SJCRH30 (cell line): ENCODE measurements at regions not wholly inside any gene's neighbourhood (a gene's known extent, or its start where the extent isn't known, plus 50 kb on each side); places are given as distances from the start of the nearest gene placed in this dataset.

Experiments used
- DNase-seq, 2 experiments: peaks; one replicate each; pipeline ENCODE4 v3.0.0-alpha.2; 2015 to 2020
- H3K27ac ChIP-seq: fragments of 250-450 bp; sonication (Bioruptor Pico); 2 replicates; pipeline ENCODE4 v1.5.1; 2020; ENCODE audit warnings: mild to moderate bottlenecking, moderate library complexity
- H3K27me3 ChIP-seq: fragments of 250-450 bp; sonication (Bioruptor Pico); 2 replicates; pipeline ENCODE4 v1.5.1; 2020; ENCODE audit warnings: mild to moderate bottlenecking, moderate library complexity
- H3K36me3 ChIP-seq: fragments of 250-450 bp; sonication (Bioruptor Pico); 2 replicates; pipeline ENCODE4 v1.5.1; 2020; ENCODE audit warnings: mild to moderate bottlenecking, moderate library complexity
- H3K4me1 ChIP-seq: fragments of 250-450 bp; sonication (Bioruptor Pico); 2 replicates; pipeline ENCODE4 v1.5.1; 2020; ENCODE audit warnings: mild to moderate bottlenecking, moderate library complexity
- H3K4me3 ChIP-seq: fragments of 250-450 bp; sonication (Bioruptor Pico); 2 replicates; pipeline ENCODE4 v1.5.1; 2020; ENCODE audit warnings: mild to moderate bottlenecking, moderate library complexity
- H3K9me3 ChIP-seq: fragments of 250-450 bp; sonication (Bioruptor Pico); replicated peaks from 2 replicates; pipeline ENCODE4 v1.5.1; 2020; ENCODE audit warnings: mild to moderate bottlenecking, moderate library complexity

DNA sequence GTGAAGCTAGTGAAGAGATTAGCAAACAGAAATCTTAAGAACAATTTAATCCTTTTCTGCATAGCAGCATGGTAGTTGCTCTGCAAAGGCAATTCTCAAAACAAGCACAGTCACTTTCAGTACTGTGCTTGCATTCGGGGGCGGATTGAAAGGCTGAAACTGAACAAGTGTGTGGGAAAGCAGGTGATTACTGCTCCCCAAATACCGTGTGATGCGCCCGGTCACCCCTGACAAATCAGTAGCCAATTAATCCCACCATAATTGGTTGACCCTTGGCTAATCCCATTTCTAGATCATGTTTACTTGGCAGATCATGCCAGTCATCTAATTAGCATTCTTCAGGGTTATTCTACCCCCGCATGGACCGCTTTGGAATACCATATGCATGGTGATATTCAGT is 76.5 kb upstream of the ADRB1 start:
- Histone ChIP-seq H3K36me3 (no peaks in the 10 kb centered on the region), H3K4me1 (no peaks in the 10 kb centered on the region), H3K4me3 (no peak overlapping the region), H3K27ac (no peak overlapping the region), H3K9me3 (no peaks in the 10 kb centered on the region), H3K27me3 (no peaks in the 10 kb centered on the region)
- no peak for DNase-seq

- no peak for DNase-seq
- no peaks in the 10 kb centered on the region for H3K4me1 ChIP-seq
- no peaks in the 10 kb centered on the region for H3K27me3 ChIP-seq
- H3K36me3 ChIP-seq = no peaks in the 10 kb centered on the region
- no peak overlapping the region for H3K4me3 ChIP-seq
- no peak overlapping the region for H3K27ac ChIP-seq
- peaks cover 4% of the 10 kb centered on the region; the same call in 1 of the 2 replicates for H3K9me3 ChIP-seq
Observed at GRCh38 chr10:113970641-113971040, 73.0 kb upstream of the ADRB1 start.

- Histone ChIP-seq H3K4me1 (no peaks in the 10 kb centered on the region), H3K9me3 (peaks cover 4% of the 10 kb centered on the region; the same call in 1 of the 2 replicates)
Observed at GRCh38 chr10:113971349-113971973, 72.2 kb upstream of the ADRB1 start.

GRCh38 chr10:113977174-113977573 is 66.5 kb upstream of the ADRB1 start:
- Histone ChIP-seq H3K36me3 (no peaks in the 10 kb centered on the region), H3K27me3 (peaks cover 8% of the 10 kb centered on the region), H3K27ac (no peak overlapping the region), H3K4me1 (no peaks in the 10 kb centered on the region), H3K9me3 (peaks cover 4% of the 10 kb centered on the region; the same call in 1 of the 2 replicates), H3K4me3 (no peak overlapping the region)
- DNase-seq = no peak

More at GRCh38 chr10:113971349-113971973, 72.2 kb upstream of the ADRB1 start:
- Histone ChIP-seq H3K36me3 (no peaks in the 10 kb centered on the region), H3K4me3 (no peak overlapping the region), H3K27ac (no peak overlapping the region), H3K27me3 (no peaks in the 10 kb centered on the region)
- no peak for DNase-seq

GRCh38 chr10:113978802-113979201 is 64.9 kb upstream of the ADRB1 start:
- Histone ChIP-seq H3K27ac (no peak overlapping the region), H3K9me3 (no peaks in the 10 kb centered on the region), H3K27me3 (peaks cover 8% of the 10 kb centered on the region), H3K4me3 (no peak overlapping the region), H3K36me3 (no peaks in the 10 kb centered on the region), H3K4me1 (no peaks in the 10 kb centered on the region)
- DNase-seq = no peak

DNA sequence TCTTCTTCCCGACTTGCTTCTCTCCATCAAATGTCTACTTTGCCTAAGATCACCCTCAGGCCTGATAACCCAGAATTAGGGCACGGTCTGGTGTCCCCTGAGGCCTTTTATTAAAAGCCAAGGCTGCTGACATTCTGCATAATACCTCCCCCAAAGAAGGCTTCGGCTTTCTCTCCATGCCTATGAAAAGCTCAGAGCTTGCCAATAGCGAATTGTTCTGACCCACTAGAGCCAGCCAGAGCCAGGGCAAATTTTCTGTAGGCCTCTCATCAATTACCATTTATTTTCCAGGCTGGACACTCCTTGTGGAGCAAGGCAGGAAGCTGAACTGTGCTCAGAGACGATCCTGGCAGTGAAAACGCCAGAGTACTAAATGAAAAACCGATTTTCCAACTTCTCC is 64.3 kb upstream of the ADRB1 start:
- no peak for DNase-seq
- no peak overlapping the region for H3K27ac ChIP-seq
- no peaks in the 10 kb centered on the region for H3K9me3 ChIP-seq
- H3K36me3 ChIP-seq = no peaks in the 10 kb centered on the region
- H3K4me3 ChIP-seq = no peak overlapping the region
- H3K4me1 ChIP-seq = no peaks in the 10 kb centered on the region
- H3K27me3 ChIP-seq = peaks cover 8% of the 10 kb centered on the region

DNA sequence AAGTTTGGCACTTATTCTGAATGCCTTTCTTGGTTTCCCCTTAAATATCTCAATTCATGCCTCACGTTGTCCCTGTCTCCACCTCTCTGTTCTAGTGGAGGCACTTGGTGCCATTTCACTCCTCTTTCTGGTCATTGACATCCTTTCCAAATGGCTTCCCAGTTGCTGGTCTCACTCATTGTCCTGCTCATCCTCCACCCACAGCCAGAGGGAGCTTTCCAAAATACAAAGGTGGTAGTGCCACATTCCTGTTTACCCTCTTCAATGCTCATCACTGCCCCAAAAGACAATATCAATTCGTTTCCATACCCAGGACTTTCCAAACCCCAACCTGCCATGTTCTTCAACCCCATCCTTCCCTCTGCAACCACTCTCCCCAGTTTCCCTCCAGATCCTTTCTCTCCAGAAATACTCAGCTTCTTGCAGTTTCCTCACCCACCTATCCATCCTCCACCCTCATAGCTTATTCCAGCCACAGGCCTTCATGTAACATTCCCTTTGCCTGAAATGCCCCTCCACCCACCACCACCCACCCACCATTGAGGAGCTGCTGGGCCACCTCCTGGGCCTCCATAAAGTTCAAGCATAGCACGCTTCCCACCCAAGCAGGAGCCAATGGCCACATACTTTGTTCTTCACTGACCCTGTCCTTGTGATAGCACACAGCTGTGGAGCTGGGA is 63.1 kb upstream of the ADRB1 start:
- no peak overlapping the region for H3K4me3 ChIP-seq
- no peak overlapping the region for H3K27ac ChIP-seq
- H3K36me3 ChIP-seq = no peaks in the 10 kb centered on the region
- DNase-seq = no peak
- H3K9me3 ChIP-seq = no peaks in the 10 kb centered on the region
- H3K4me1 ChIP-seq = no peaks in the 10 kb centered on the region
- peaks cover 15% of the 10 kb centered on the region for H3K27me3 ChIP-seq

DNA sequence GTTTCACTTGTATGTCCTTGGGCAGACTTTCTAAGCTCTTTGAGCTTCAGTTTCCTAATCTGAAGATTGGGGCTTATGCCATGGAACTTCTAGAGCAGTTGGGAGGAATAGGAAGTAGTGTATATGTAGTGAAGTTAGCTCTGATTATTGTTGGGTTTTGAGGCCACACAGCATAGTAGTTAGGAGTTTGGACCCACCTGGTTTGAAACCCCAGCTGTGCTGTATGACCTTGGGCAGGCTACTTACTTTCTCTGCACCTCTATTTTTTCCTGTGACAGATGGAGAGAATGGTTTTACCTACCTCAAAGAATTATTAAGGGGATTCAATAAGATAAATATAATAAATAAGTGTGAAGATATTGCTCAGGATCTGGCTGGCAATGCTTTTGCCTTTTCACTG is 61.4 kb upstream of the ADRB1 start:
- Histone ChIP-seq H3K27ac (no peak overlapping the region), H3K4me1 (no peaks in the 10 kb centered on the region)

GRCh38 chr10:113982769-113983168 is 60.9 kb upstream of the ADRB1 start:
- no peak overlapping the region for H3K4me3 ChIP-seq
- peaks cover 12% of the 10 kb centered on the region for H3K27me3 ChIP-seq
- H3K9me3 ChIP-seq = no peaks in the 10 kb centered on the region
- no peaks in the 10 kb centered on the region for H3K36me3 ChIP-seq
- H3K27ac ChIP-seq = no peak overlapping the region
- H3K4me1 ChIP-seq = no peaks in the 10 kb centered on the region
- DNase-seq = no peak

More for the DNA sequence above, 61.4 kb upstream of the ADRB1 start:
- no peak overlapping the region for H3K4me3 ChIP-seq
- H3K36me3 ChIP-seq = no peaks in the 10 kb centered on the region
- no peaks in the 10 kb centered on the region for H3K9me3 ChIP-seq
- no peak for DNase-seq
- H3K27me3 ChIP-seq = peaks cover 15% of the 10 kb centered on the region

GRCh38 chr10:113983552-113983951 is 60.1 kb upstream of the ADRB1 start:
- no peak overlapping the region for H3K27ac ChIP-seq

GRCh38 chr10:113985297-113985844 is 58.3 kb upstream of the ADRB1 start:
- Histone ChIP-seq H3K27ac (no peak overlapping the region), H3K9me3 (no peaks in the 10 kb centered on the region), H3K36me3 (no peaks in the 10 kb centered on the region), H3K4me1 (no peaks in the 10 kb centered on the region), H3K4me3 (no peak overlapping the region), H3K27me3 (peaks cover 12% of the 10 kb centered on the region; the same call in 1 of the 2 replicates)
- DNase-seq = no peak

More at GRCh38 chr10:113983552-113983951, 60.1 kb upstream of the ADRB1 start:
- H3K4me3 ChIP-seq = no peak overlapping the region
- H3K27me3 ChIP-seq = peaks cover 12% of the 10 kb centered on the region
- H3K36me3 ChIP-seq = no peaks in the 10 kb centered on the region
- DNase-seq = no peak
- H3K4me1 ChIP-seq = no peaks in the 10 kb centered on the region
- H3K9me3 ChIP-seq = no peaks in the 10 kb centered on the region

GRCh38 chr10:113986316-113986715 is 57.4 kb upstream of the ADRB1 start:
- H3K4me1 ChIP-seq = no peaks in the 10 kb centered on the region

GRCh38 chr10:113987156-113987555 is 56.5 kb upstream of the ADRB1 start:
- H3K36me3 ChIP-seq = no peaks in the 10 kb centered on the region
- H3K4me1 ChIP-seq = no peaks in the 10 kb centered on the region
- no peak for DNase-seq
- H3K4me3 ChIP-seq = no peak overlapping the region
- no peaks in the 10 kb centered on the region for H3K9me3 ChIP-seq
- H3K27me3 ChIP-seq = peaks cover 12% of the 10 kb centered on the region
- no peak overlapping the region for H3K27ac ChIP-seq

More at GRCh38 chr10:113986316-113986715, 57.4 kb upstream of the ADRB1 start:
- H3K4me3 ChIP-seq = no peak overlapping the region
- no peaks in the 10 kb centered on the region for H3K9me3 ChIP-seq
- H3K36me3 ChIP-seq = no peaks in the 10 kb centered on the region
- no peak for DNase-seq
- H3K27me3 ChIP-seq = peaks cover 12% of the 10 kb centered on the region; the same call in 1 of the 2 replicates
- H3K27ac ChIP-seq = no peak overlapping the region

- no peak for DNase-seq
- Histone ChIP-seq H3K9me3 (no peaks in the 10 kb centered on the region), H3K4me1 (no peaks in the 10 kb centered on the region), H3K27me3 (peaks cover 12% of the 10 kb centered on the region), H3K27ac (no peak overlapping the region), H3K36me3 (no peaks in the 10 kb centered on the region), H3K4me3 (no peak overlapping the region)
Observed at GRCh38 chr10:113987805-113988204, 55.9 kb upstream of the ADRB1 start.

DNA sequence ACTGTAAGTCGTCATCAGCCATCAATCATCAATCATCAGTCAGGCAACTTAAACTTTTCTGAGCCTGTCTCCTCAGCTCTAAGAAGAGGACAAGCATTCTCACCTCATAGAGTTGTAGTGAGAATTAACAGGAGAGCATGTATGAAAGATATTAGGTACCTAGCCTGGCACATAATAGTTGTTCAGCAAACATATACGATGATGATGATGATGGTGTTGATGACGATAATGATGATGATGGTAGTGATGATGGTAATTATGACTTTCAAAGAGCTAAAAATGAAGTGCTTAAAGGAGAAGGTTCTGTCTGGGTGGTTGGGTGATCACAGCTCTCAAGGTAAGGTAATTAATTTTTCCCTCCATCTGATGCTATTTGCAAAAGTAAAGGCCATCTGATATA is 55.1 kb upstream of the ADRB1 start:
- Histone ChIP-seq H3K36me3 (no peaks in the 10 kb centered on the region), H3K4me3 (no peak overlapping the region), H3K4me1 (no peaks in the 10 kb centered on the region), H3K9me3 (no peaks in the 10 kb centered on the region), H3K27me3 (peaks cover 12% of the 10 kb centered on the region), H3K27ac (no peak overlapping the region)
- DNase-seq = no peak
